ENCODE measurements at regions not wholly inside any gene's neighbourhood (a gene's known extent, or its start where the extent isn't known, plus 50 kb on each side); places are given as distances from the start of the nearest gene placed in this dataset.
"Not testable (repeated sequence)": the region's sequence is repeated elsewhere in the genome, so short reads cannot be mapped to it uniquely, and the experiment has no call there.

DNA sequence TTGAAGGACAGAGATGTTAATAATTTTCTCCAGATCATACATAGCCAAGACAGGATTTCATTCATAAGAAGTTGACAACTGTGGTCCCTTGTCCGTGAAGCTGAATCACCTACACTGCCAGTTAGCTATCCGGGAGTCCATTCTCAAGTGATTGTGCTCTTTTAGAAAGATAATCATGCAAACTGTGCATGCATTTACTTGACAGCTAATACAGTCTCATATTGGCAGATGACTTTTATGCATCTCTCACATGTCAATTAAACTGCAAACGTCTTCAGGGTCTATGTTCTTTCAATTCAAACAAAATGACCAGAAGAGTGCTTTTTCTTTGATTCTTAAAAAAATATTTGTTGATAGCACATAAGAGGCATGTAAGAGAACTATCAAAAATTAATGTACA, 1572.9 kb downstream of the C4orf33 start:
- Mint-ChIP-seq H3K9me3 (peaks cover 2 to 5% (median 4%) of the 10 kb centered on the region in 3 donors), H3K36me3 (no peaks in the 10 kb centered on the region), H3K27ac (no peak overlapping the region), H3K4me1 (no peaks in the 10 kb centered on the region), H3K27me3 (no peaks in the 10 kb centered on the region), H3K4me3 (no peak overlapping the region)

DNA sequence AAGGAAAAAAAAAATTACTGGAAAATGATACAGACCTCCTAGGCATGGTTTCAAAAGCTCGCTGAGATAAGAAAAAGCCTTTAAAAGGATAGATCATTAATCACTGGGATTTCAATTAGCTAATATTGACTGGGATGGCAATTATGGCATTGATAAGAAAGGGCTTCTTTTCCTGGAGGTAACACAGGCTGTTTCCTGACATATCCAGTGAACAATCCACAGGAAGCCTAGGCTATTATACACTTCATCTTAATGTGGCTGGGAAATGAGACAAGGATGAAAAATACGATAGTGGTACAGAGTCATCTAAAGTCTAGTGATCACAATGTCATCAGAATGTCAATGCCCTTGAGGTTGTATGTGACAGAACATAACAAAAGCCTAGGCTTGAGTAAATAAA, 1579.3 kb downstream of the C4orf33 start:
- H3K36me3 Mint-ChIP-seq, result no peaks in the 10 kb centered on the region
- H3K4me3 Mint-ChIP-seq, result no peak overlapping the region
- no peaks in the 10 kb centered on the region for H3K4me1 Mint-ChIP-seq
- peaks cover 0 to 2% (median 0%) of the 10 kb centered on the region in 3 donors for H3K9me3 Mint-ChIP-seq
- no peaks in the 10 kb centered on the region for H3K27me3 Mint-ChIP-seq
- H3K27ac Mint-ChIP-seq, result no peak overlapping the region

GRCh38 chr4:130689181-130689580, 1593.2 kb downstream of the C4orf33 start:
- H3K9me3 Mint-ChIP-seq, result peaks cover 0 to 8% (median 6%) of the 10 kb centered on the region in 3 donors
- no peak overlapping the region for H3K27ac Mint-ChIP-seq
- no peaks in the 10 kb centered on the region for H3K27me3 Mint-ChIP-seq
- H3K4me3 Mint-ChIP-seq, result no peak overlapping the region
- H3K36me3 Mint-ChIP-seq, result no peaks in the 10 kb centered on the region
- no peaks in the 10 kb centered on the region for H3K4me1 Mint-ChIP-seq

- Mint-ChIP-seq H3K4me3 (no peak overlapping the region), H3K9me3 (peaks cover 0 to 6% (median 0%) of the 10 kb centered on the region in 3 donors), H3K36me3 (no peaks in the 10 kb centered on the region), H3K27ac (no peak overlapping the region), H3K27me3 (no peaks in the 10 kb centered on the region), H3K4me1 (no peaks in the 10 kb centered on the region)
Measured at GRCh38 chr4:130698251-130698650, 1602.3 kb downstream of the C4orf33 start.

DNA sequence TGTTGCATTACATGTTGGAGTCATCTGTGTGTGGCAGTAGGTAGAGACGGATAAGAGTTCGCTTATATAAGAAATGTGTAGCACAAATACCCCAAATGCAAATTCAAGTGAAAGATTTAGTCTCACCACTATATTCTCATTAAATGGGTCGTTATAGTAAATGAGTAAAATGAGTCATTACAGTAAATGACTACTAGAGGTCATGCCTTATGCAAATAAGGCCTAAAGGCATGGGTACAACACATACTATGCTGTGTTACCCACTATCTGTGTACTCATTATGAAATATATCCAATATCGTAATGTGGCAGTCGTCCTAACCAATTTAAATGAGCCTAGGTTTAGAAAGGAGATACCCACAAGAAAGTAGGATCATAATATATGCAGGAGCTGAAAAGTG, 1603.1 kb downstream of the C4orf33 start:
- no peaks in the 10 kb centered on the region for H3K36me3 Mint-ChIP-seq
- no peak overlapping the region for H3K27ac Mint-ChIP-seq
- H3K27me3 Mint-ChIP-seq, result no peaks in the 10 kb centered on the region
- H3K9me3 Mint-ChIP-seq, result peaks cover 3 to 6% (median 4%) of the 10 kb centered on the region in 3 donors
- H3K4me1 Mint-ChIP-seq, result no peaks in the 10 kb centered on the region
- H3K4me3 Mint-ChIP-seq, result no peak overlapping the region

DNA sequence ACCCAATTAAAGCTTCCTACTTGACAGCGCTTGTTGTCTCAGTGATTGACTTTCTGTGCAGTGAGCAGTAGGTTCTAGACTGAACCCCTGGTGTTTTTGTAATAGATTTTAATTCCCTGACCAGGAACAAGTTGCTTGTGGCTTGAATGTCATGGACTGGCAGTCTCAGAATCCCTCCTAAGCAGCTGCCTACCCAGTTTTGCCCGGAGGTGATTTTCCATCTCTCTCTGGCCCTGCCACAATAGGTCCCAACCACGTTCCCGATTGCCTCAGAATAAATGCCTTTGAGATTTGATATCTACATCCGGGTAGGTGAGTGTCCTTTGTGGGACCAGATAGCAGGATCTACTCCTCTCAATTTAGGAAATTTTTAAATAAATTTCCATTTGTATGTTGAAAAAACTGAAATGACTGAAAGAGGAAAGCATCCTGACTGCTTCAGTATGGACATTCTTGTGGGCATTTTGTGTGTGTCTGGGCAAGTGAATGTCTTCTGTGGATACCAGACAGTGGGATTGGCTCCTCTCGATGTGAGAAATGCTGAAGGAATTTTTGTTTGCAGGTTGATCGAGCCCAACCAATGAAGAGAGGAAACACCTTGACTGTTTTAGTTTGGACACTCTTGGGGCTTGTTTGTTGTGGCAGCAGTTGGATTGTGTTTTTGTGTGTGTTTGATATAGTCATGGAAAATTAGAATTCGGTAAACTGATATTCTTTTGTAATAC, 1607.4 kb downstream of the C4orf33 start:
- H3K27ac Mint-ChIP-seq, result no peak overlapping the region
- H3K36me3 Mint-ChIP-seq, result no peaks in the 10 kb centered on the region
- H3K27me3 Mint-ChIP-seq, result no peaks in the 10 kb centered on the region
- no peak overlapping the region for H3K4me3 Mint-ChIP-seq
- peaks cover 3 to 13% (median 5%) of the 10 kb centered on the region in 3 donors for H3K9me3 Mint-ChIP-seq
- H3K4me1 Mint-ChIP-seq, result no peaks in the 10 kb centered on the region

DNA sequence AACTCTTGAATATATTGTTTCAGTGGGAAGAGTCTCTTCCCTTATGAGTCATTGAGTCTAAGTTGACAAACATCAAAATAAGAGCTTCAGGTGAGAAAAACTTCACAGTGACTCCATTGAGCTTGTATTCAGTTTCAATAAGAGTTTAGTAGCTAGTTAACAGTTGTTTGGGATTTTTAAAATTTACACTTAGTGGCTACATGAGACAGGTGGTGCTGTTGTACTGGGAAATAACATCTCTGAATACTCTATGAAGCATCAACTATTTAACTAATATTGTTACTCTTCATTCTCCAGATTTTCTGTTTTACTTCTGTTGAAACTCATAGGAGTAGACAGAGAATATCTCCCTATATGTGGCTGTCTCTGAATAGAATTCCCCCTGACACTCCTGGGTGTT, 1609.1 kb downstream of the C4orf33 start:
- Mint-ChIP-seq H3K4me1 (no peaks in the 10 kb centered on the region), H3K27me3 (no peaks in the 10 kb centered on the region), H3K27ac (no peak overlapping the region)

GRCh38 chr4:130712038-130712437, 1616.1 kb downstream of the C4orf33 start:
- Mint-ChIP-seq H3K27ac (no peak overlapping the region), H3K36me3 (no peaks in the 10 kb centered on the region), H3K9me3 (peaks cover 0 to 13% (median 0%) of the 10 kb centered on the region in 3 donors), H3K27me3 (no peaks in the 10 kb centered on the region), H3K4me3 (no peak overlapping the region), H3K4me1 (no peaks in the 10 kb centered on the region)

More for the DNA sequence above, 1609.1 kb downstream of the C4orf33 start:
- H3K4me3 Mint-ChIP-seq, result no peak overlapping the region
- peaks cover 3 to 16% (median 5%) of the 10 kb centered on the region in 3 donors for H3K9me3 Mint-ChIP-seq
- no peaks in the 10 kb centered on the region for H3K36me3 Mint-ChIP-seq

DNA sequence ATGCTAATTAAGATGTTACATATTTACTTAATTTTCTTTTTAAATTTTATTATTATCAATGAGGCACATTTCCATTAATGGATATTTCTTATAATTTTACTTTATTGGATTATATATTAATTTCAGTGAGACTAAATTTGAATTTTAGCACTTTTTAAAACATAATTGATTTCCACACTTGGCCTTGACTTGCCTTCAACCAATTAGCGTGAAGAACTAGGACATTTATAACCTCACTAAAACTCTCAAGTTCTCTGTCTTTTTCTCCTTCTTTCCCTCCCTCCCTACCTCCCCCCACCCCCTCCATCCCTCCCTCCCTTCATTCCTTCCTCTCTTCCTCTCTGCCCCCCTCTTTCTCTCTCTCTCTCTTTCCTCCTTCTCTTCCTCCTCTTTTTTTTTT, 1618.1 kb downstream of the C4orf33 start:
- no peak overlapping the region for H3K27ac Mint-ChIP-seq
- H3K27me3 Mint-ChIP-seq, result no peaks in the 10 kb centered on the region
- H3K4me1 Mint-ChIP-seq, result no peaks in the 10 kb centered on the region
- peaks cover 0 to 3% (median 0%) of the 10 kb centered on the region in 3 donors for H3K9me3 Mint-ChIP-seq
- H3K4me3 Mint-ChIP-seq, result no peak overlapping the region
- no peaks in the 10 kb centered on the region for H3K36me3 Mint-ChIP-seq

- Mint-ChIP-seq H3K36me3 (no peaks in the 10 kb centered on the region), H3K27me3 (no peaks in the 10 kb centered on the region), H3K27ac (no peak overlapping the region), H3K4me1 (no peaks in the 10 kb centered on the region), H3K9me3 (peaks cover 0 to 3% (median 0%) of the 10 kb centered on the region in 3 donors), H3K4me3 (no peak overlapping the region)
Measured at GRCh38 chr4:130722361-130722760, 1626.4 kb downstream of the C4orf33 start.

DNA sequence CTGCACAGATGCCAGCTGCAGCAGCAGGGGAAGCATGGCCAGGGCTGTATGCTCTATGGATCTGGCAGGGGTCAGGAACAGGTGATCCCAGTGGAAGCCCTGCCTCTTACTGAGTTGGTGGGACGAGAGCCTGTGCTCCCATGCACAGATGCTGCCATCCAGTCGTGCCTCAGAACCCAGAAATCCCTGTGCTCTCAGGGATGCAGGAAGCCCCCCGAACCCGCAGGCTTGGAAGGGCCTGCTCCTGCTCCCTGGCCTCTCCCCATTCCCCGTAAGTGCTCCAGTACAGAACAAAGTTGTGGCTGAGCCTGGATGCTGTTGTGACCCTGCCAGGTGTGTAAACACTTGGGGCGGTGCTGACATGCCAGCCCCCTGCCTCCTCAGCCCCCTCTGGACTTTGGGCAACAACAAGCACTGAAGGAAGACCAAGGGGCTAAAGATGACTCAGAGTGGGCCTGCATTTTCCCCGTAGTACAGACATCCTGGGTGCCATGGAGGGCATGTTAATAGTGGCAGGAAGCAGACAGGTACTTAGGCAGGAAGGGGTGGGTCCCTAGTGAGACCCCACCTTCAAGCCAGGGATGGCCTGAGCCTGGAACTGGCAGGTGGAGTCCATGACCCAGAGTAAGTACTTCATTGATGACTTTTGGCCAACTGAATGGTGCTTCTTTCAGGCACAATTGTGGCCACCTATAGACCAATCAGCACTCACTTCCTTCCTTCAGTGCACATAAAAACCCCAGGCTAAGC, 1640.7 kb downstream of the C4orf33 start:
- Mint-ChIP-seq H3K9me3 (peaks cover 4 to 17% (median 7%) of the 10 kb centered on the region in 3 donors), H3K4me1 (no peaks in the 10 kb centered on the region)

DNA sequence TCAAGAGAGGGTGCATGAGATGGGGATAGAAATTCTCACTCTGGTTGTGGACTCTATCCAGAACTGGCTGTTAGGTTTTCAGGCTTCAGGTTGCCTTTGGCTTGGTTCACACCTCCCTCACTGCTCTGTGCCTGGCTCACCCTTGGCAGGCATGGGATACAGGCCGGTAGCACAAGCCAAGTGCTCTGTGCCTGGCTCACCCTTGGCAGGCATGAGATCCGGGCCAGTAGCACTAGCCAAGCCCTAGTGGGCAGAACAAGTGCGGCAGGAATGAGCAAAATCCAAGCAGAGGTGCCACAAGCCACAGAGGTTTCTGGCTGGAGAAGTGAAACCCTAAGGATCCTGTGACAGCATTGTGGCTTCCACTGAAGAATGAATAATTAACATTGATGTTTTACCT, 1642.3 kb downstream of the C4orf33 start:
- H3K4me3 Mint-ChIP-seq, result no peak overlapping the region
- H3K27me3 Mint-ChIP-seq, result no peaks in the 10 kb centered on the region
- no peaks in the 10 kb centered on the region for H3K4me1 Mint-ChIP-seq
- H3K27ac Mint-ChIP-seq, result no peak overlapping the region
- no peaks in the 10 kb centered on the region for H3K36me3 Mint-ChIP-seq
- H3K9me3 Mint-ChIP-seq, result peaks cover 4 to 19% (median 7%) of the 10 kb centered on the region in 3 donors

More for the DNA sequence above, 1640.7 kb downstream of the C4orf33 start:
- Mint-ChIP-seq H3K4me3 (no peak overlapping the region), H3K36me3 (no peaks in the 10 kb centered on the region), H3K27ac (no peak overlapping the region), H3K27me3 (no peaks in the 10 kb centered on the region)

DNA sequence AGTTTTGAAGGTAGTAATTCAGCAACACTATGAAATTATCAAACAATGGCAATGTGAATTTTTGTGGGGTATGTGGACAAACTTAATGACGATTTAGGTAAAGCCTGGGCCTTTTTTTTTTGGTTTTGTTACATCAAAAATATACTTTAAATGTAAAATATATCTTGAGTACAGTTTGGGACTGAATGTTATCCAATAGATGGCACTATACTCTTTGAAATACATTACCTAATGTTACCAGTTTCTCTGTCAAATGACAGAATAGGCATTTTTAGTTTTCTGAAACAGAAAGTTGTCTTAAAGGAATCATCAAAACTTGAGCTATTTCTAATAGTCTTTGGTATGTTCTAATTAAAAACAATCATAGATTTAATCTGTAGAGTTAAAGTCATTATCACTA, 1651.9 kb downstream of the C4orf33 start:
- no peaks in the 10 kb centered on the region for H3K36me3 Mint-ChIP-seq
- no peaks in the 10 kb centered on the region for H3K4me1 Mint-ChIP-seq
- peaks cover 0 to 10% (median 4%) of the 10 kb centered on the region in 3 donors for H3K9me3 Mint-ChIP-seq
- H3K27me3 Mint-ChIP-seq, result no peaks in the 10 kb centered on the region
- H3K27ac Mint-ChIP-seq, result no peak overlapping the region
- no peak overlapping the region for H3K4me3 Mint-ChIP-seq

GRCh38 chr4:130753926-130754325, 1658.0 kb downstream of the C4orf33 start:
- Mint-ChIP-seq H3K27me3 (no peaks in the 10 kb centered on the region), H3K36me3 (no peaks in the 10 kb centered on the region), H3K4me3 (no peak overlapping the region), H3K9me3 (peaks cover 0 to 3% (median 1%) of the 10 kb centered on the region in 3 donors), H3K27ac (no peak overlapping the region), H3K4me1 (no peaks in the 10 kb centered on the region)

DNA sequence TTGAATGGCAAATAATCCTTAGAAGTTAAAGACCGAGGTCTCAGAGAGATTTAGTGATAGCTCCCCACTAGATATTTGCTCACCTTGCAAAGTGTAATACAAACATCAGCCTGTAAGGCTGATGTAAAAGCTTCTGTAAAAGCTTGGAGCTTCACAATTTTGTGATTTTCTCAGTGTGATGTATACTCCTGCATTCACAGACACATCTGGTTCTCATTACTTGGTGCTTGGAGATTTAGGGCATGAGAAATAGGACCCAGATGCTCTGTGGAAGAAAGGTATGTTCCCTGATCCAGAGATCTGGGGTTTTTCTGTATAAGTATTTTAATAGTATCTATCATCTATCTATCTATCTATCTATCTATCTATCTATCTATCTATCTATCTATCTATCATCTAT, 1664.3 kb downstream of the C4orf33 start:
- H3K36me3 Mint-ChIP-seq, result no peaks in the 10 kb centered on the region
- peaks cover 0 to 3% (median 0%) of the 10 kb centered on the region in 3 donors for H3K9me3 Mint-ChIP-seq
- no peak overlapping the region for H3K27ac Mint-ChIP-seq
- H3K27me3 Mint-ChIP-seq, result no peaks in the 10 kb centered on the region
- H3K4me1 Mint-ChIP-seq, result no peaks in the 10 kb centered on the region
- no peak overlapping the region for H3K4me3 Mint-ChIP-seq

DNA sequence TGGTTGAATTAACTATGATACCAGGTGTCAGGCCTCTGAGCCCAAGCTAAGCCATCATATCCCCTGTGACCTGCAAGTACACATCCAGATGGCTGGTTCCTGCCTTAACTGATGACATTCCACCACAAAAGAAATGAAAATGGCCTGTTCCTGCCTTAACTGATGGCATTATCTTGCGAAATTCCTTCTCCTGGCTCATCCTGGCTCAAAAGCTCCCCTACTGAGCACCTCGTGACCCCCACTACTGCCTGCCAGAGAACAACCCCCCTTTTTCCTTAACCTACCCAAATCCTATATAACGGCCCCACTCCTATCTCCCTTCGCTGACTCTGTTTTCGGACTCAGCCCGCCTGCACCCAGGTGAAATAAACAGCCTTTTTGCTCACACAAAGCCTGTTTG, 1671.4 kb downstream of the C4orf33 start:
- H3K36me3 Mint-ChIP-seq, H3K9me3 Mint-ChIP-seq, H3K27ac Mint-ChIP-seq, H3K4me3 Mint-ChIP-seq, H3K27me3 Mint-ChIP-seq, H3K4me1 Mint-ChIP-seq: not testable (repeated sequence)

Data from IgD-negative memory B cell (primary cell).